Karpas-422 (cell line): ENCODE measurements at regions not wholly inside any gene's neighbourhood (a gene's known extent, or its start where the extent isn't known, plus 50 kb on each side); places are given as distances from the start of the nearest gene placed in this dataset.
"Not testable (repeated sequence)": the region's sequence is repeated elsewhere in the genome, so short reads cannot be mapped to it uniquely, and the experiment has no call there.

Source experiments
- DNase-seq: peaks from one replicate; pipeline ENCODE4 v3.0.0-alpha.2; 2015
- H2AFZ ChIP-seq: fragments of 200-600 bp; sonication (generic); 2 replicates; pipeline ENCODE4 v1.6.1; 2014; ENCODE audit warnings: antibody characterized with exemption, low read length, mixed read lengths
- H3K27ac ChIP-seq: fragments of 200-600 bp; sonication (generic); 2 replicates; pipeline ENCODE4 v1.5.1; 2014; ENCODE audit warnings: mild to moderate bottlenecking, low read length, moderate library complexity
- H3K27me3 ChIP-seq: fragments of 200-600 bp; sonication (generic); 2 replicates; pipeline ENCODE4 v1.6.1; 2014; ENCODE audit warnings: low read length, mixed read lengths
- H3K36me3 ChIP-seq: fragments of 200-600 bp; sonication (generic); 2 replicates; pipeline ENCODE4 v1.6.1; 2014; ENCODE audit warnings: low read length, mixed read lengths; ENCODE audit not compliant: insufficient read depth
- H3K4me1 ChIP-seq: fragments of 200-600 bp; sonication (generic); 2 replicates; pipeline ENCODE4 v1.6.1; 2014; ENCODE audit warnings: mild to moderate bottlenecking, low read length, mixed read lengths
- H3K4me2 ChIP-seq: fragments of 200-600 bp; sonication (generic); 2 replicates; pipeline ENCODE4 v1.6.1; 2014; ENCODE audit warnings: low read length, low read depth, mild to moderate bottlenecking; ENCODE audit not compliant: poor library complexity, severe bottlenecking
- H3K4me3 ChIP-seq: fragments of 200-600 bp; sonication (generic); 2 replicates; pipeline ENCODE4 v1.5.1; 2014; ENCODE audit warnings: mild to moderate bottlenecking, antibody characterized with exemption, low read length, mixed read lengths
- H3K79me2 ChIP-seq: fragments of 200-600 bp; sonication (generic); 2 replicates; pipeline ENCODE4 v1.6.1; 2014; ENCODE audit warnings: mild to moderate bottlenecking, low read length, mixed read lengths
- H3K9ac ChIP-seq: fragments of 200-600 bp; sonication (generic); 2 replicates; pipeline ENCODE4 v1.6.0; 2014; ENCODE audit warnings: low read length
- H3K9me2 ChIP-seq: fragments of 200-600 bp; sonication (generic), shearing (Covaris generic); replicated peaks from 2 replicates; pipeline ENCODE4 v1.6.0; 2014; ENCODE audit warnings: mild to moderate bottlenecking, low read length, moderate library complexity; ENCODE audit not compliant: insufficient read depth
- H3K9me3 ChIP-seq: fragments of 300-700, 200-600 bp; sonication (generic); 2 replicates; pipeline ENCODE4 v1.6.1; 2014; ENCODE audit warnings: low read length, mixed read lengths
- H4K20me1 ChIP-seq: fragments of 200-600 bp; sonication (generic); 2 replicates; pipeline ENCODE4 v1.6.1; 2014; ENCODE audit warnings: mild to moderate bottlenecking, antibody characterized with exemption, low read length, low read depth; ENCODE audit not compliant: insufficient read depth

DNA sequence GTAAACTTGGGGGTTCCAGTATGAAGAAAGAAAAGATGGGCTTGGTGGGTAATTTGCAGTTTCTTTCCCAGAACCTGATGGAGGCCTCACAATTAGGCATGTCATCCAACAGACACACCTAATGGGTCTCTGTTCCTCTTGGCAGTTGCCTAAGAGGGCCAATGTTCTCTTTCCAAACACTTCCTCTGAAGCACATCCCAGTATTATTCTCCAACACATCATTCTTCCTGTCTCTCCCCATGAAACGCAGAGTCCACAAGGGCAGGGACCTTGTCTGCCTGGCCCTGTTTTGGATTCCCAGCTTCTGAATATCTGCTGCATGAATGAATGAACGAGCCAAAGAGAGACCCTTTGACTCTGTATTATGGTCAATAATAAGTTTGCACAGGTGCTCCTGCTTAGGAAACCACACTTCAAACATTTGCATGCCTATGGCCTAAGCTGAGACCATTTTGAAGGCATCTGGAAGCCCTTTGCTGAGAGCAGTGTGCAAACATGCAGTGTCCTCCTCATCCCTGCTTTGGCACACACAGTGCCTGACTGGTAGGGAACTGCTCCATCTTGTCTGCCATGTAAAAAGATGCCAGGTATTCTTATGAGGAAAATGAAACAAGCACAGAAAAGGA lies 100.9 kb upstream of the CHST15 start:
- Histone ChIP-seq H3K4me3 (no peak overlapping the region), H3K9ac (no peak overlapping the region), H3K27me3 (no peaks in the 10 kb centered on the region), H2AFZ (no peak overlapping the region), H3K4me1 (peaks cover 21% of the 10 kb centered on the region), H3K27ac (peak overlapping the region; percentile 21; the same call in 1 of the 2 replicates), H3K4me2 (peak overlapping the region; percentile 34), H4K20me1 (no peaks in the 10 kb centered on the region), H3K9me2 (no peaks in the 10 kb centered on the region), H3K79me2 (no peaks in the 10 kb centered on the region), H3K9me3 (no peaks in the 10 kb centered on the region), H3K36me3 (no peaks in the 10 kb centered on the region)
- no peak for DNase-seq

GRCh38 chr10:124193309-124193696 lies 99.9 kb upstream of the CHST15 start:
- Histone ChIP-seq H4K20me1 (no peaks in the 10 kb centered on the region), H3K9me3 (no peaks in the 10 kb centered on the region), H3K9ac (no peak overlapping the region), H2AFZ (no peak overlapping the region), H3K4me2 (no peak overlapping the region), H3K79me2 (no peaks in the 10 kb centered on the region), H3K9me2 (no peaks in the 10 kb centered on the region), H3K27me3 (no peaks in the 10 kb centered on the region), H3K4me3 (no peak overlapping the region), H3K4me1 (peaks cover 13% of the 10 kb centered on the region), H3K36me3 (no peaks in the 10 kb centered on the region), H3K27ac (no peak overlapping the region)
- DNase-seq, result no peak

DNA sequence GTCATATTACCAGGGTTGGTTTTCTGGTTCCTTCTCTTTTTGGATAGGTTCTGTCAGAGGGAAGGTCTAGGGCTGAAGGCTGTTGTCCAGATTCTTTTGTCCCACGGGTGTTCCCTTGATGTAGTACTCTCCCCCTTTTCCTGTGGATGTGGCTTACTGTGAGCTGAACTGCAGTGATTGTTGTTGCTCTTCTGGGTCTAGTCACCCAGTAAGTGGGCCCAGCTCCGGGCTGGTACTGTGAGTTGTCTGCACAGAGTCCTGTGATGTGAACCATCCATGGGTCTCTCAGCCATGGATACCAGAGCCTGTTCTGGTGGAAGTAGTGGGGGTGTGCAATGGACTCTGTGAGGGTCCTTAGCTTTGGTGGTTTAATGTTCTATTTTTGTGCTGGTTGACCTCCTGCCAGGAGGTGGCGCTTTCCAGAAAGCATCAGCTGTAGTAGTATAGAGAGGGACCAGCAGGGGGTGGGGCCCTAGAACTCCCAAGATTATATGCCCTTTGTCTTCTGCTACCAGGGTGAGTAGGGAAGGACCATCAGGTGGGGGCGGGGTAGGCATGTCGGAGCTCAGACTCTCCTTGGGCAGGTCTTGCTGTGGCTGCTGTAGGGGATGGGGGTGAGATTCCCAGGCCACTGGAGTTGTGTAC lies 99.4 kb upstream of the CHST15 start:
- DNase-seq, result peak; percentile 48

GRCh38 chr10:124190476-124190875 lies 97.1 kb upstream of the CHST15 start:
- not testable (repeated sequence) for H3K9me2 ChIP-seq, H3K4me2 ChIP-seq, H3K4me3 ChIP-seq, H3K27ac ChIP-seq, H3K9me3 ChIP-seq, H3K79me2 ChIP-seq, H2AFZ ChIP-seq, H3K9ac ChIP-seq, H4K20me1 ChIP-seq, DNase-seq, H3K36me3 ChIP-seq, H3K27me3 ChIP-seq
- peaks cover 13% of the 10 kb centered on the region for H3K4me1 ChIP-seq

More for the DNA sequence above, 99.4 kb upstream of the CHST15 start:
- H3K36me3 ChIP-seq, H3K9me2 ChIP-seq, H3K79me2 ChIP-seq, H3K27ac ChIP-seq, H3K9me3 ChIP-seq, H3K4me3 ChIP-seq, H3K27me3 ChIP-seq, H3K4me2 ChIP-seq, H3K9ac ChIP-seq, H4K20me1 ChIP-seq, H2AFZ ChIP-seq: not testable (repeated sequence)
- H3K4me1 ChIP-seq, result peaks cover 13% of the 10 kb centered on the region

DNA sequence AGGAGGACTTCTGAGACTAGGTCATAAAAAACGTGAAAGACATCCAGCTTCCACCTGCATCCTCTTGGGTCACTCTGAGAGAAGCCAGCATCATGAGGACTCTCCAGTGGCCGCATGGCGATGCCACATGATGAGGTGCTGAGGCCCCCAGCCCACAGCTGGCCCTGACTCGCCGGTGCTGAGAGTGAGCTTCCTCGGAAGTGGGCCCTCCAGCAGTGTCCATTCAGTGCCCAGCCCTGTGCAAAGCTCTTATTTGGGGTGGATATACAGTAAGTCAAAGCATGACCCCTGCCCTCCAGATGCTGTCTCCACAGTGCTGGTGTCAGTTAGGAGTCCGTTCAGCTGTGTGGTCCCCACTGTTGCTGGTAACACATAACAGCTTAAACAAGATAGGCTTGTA lies 93.6 kb upstream of the CHST15 start:
- Histone ChIP-seq H3K4me3 (no peak overlapping the region), H3K79me2 (no peaks in the 10 kb centered on the region), H3K9me2 (no peaks in the 10 kb centered on the region), H3K9me3 (no peaks in the 10 kb centered on the region), H4K20me1 (no peaks in the 10 kb centered on the region), H3K36me3 (no peaks in the 10 kb centered on the region), H3K4me2 (no peak overlapping the region), H3K9ac (no peak overlapping the region), H3K4me1 (no peaks in the 10 kb centered on the region), H2AFZ (no peak overlapping the region), H3K27me3 (no peaks in the 10 kb centered on the region), H3K27ac (no peak overlapping the region)
- no peak for DNase-seq

DNA sequence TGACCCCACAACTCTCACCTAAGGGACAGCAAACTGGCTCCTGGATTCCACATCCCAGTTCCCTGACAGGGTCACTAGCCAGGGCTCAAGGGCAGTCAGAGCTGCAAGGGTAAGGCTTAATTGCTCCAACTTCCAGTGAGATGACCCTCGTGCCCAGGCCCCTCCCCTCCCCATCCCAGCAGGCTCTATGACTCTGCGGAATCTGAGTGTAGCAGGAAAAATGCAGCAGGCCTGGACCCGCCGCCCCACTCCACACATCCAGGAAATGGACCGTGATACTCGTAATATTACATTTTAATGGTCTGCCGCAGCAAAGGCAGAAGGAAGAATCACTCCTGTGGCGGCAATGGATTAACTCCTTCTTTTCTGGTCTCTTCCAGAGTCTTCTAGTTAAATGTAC lies 91.7 kb upstream of the CHST15 start:
- H3K27me3 ChIP-seq, result no peaks in the 10 kb centered on the region
- no peaks in the 10 kb centered on the region for H3K79me2 ChIP-seq
- H3K4me1 ChIP-seq, result no peaks in the 10 kb centered on the region
- no peaks in the 10 kb centered on the region for H4K20me1 ChIP-seq
- no peaks in the 10 kb centered on the region for H3K36me3 ChIP-seq
- H3K9me3 ChIP-seq, result no peaks in the 10 kb centered on the region
- no peak for DNase-seq
- no peaks in the 10 kb centered on the region for H3K9me2 ChIP-seq
- no peak overlapping the region for H3K27ac ChIP-seq
- H2AFZ ChIP-seq, result no peak overlapping the region
- no peak overlapping the region for H3K4me2 ChIP-seq
- no peak overlapping the region for H3K4me3 ChIP-seq
- H3K9ac ChIP-seq, result no peak overlapping the region

- Histone ChIP-seq H3K36me3 (no peaks in the 10 kb centered on the region), H3K4me1 (no peaks in the 10 kb centered on the region), H3K4me2 (no peak overlapping the region), H2AFZ (no peak overlapping the region), H3K9ac (no peak overlapping the region), H3K27ac (no peak overlapping the region), H4K20me1 (no peaks in the 10 kb centered on the region), H3K9me3 (no peaks in the 10 kb centered on the region), H3K4me3 (no peak overlapping the region), H3K27me3 (no peaks in the 10 kb centered on the region), H3K9me2 (no peaks in the 10 kb centered on the region), H3K79me2 (no peaks in the 10 kb centered on the region)
- DNase-seq, result no peak
Observed at GRCh38 chr10:124184208-124184830, 90.9 kb upstream of the CHST15 start.

DNA sequence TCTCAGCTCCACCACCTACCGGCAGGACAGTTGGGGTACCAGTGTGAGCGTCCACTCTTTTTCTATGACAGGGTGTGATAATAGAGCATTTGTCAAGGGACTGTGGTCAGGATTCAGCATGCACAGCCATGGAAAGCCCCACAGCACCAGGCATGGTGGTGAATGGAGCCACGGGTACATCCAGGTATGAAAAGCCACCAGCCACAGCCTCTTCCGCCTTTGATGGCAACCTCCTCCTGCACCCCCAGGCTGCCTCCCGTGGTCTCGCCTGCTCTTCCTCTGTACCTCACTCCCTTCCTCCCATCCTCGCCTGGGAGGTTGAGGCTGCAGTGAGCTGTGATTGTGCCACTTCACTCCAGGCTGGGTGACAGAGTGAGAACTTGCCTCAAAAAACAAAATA lies 90.2 kb upstream of the CHST15 start:
- H3K4me1 ChIP-seq, result no peaks in the 10 kb centered on the region
- no peak overlapping the region for H3K27ac ChIP-seq
- no peak overlapping the region for H2AFZ ChIP-seq
- no peaks in the 10 kb centered on the region for H3K9me2 ChIP-seq
- no peak overlapping the region for H3K9ac ChIP-seq
- H3K4me2 ChIP-seq, result no peak overlapping the region
- no peaks in the 10 kb centered on the region for H4K20me1 ChIP-seq
- no peaks in the 10 kb centered on the region for H3K79me2 ChIP-seq
- no peak overlapping the region for H3K4me3 ChIP-seq
- H3K27me3 ChIP-seq, result no peaks in the 10 kb centered on the region
- H3K9me3 ChIP-seq, result no peaks in the 10 kb centered on the region
- DNase-seq, result no peak
- H3K36me3 ChIP-seq, result no peaks in the 10 kb centered on the region
